B cell (primary cell): ENCODE measurements at regions not wholly inside any gene's neighbourhood (a gene's known extent, or its start where the extent isn't known, plus 50 kb on each side); places are given as distances from the start of the nearest gene placed in this dataset.

Source experiments
- ATAC-seq: fragments of 200-7000 bp; cut with Tn5 transposase; one replicate; pipeline ENCODE4 v1.10.0; 2021; ENCODE audit warnings: low read depth, mild to moderate bottlenecking, moderate number of reproducible peaks, moderate library complexity
- CTCF ChIA-PET: fragments of 350-600 bp; sonication (Branson Sonifier 250); formaldehyde crosslinking; loops from one replicate; lab custom pipeline; 2021; ENCODE audit warnings: antibody characterized with exemption, inconsistent platforms; lab: Charles Lee
- POLR2A ChIA-PET: fragments of 350-600 bp; sonication (Branson Sonifier 250); formaldehyde crosslinking; loops from one replicate; lab custom pipeline; 2021; ENCODE audit warnings: antibody characterized with exemption; lab: Charles Lee
- DNase-seq: peaks from one replicate; pipeline ENCODE4 v3.0.0; 2013
- H2AFZ ChIP-seq: 2 replicates; pipeline ENCODE4 v1.6.1; 2012; ENCODE audit warnings: mild to moderate bottlenecking, low read depth, low read length; ENCODE audit not compliant: insufficient read depth, poor library complexity, severe bottlenecking
- H3K27ac ChIP-seq, 2 donors: 1 replicate in 1 of 2; 2 replicates in 1 of 2; pipeline ENCODE4 v1.5.1; 2012 to 2013; ENCODE audit warnings: low read length in 2 of 2, mild to moderate bottlenecking in 2 of 2, moderate library complexity in 1 of 2
- H3K27me3 ChIP-seq, 4 experiments: fragments of 200-600 bp in 1 of 4; sonication (generic) in 1 of 4; replicated peaks in 1 of 4; 1 replicate in 2 of 4; 2 replicates in 2 of 4; pipeline versions ENCODE4 v1.6.1 to v1.7.0; 2013 to 2016; ENCODE audit warnings: low read length in 3 of 4, mild to moderate bottlenecking in 2 of 4, mixed read lengths in 1 of 4, moderate library complexity in 1 of 4; ENCODE audit not compliant: insufficient read depth in 4 of 4, control insufficient read depth in 3 of 4; ENCODE audit errors: control extremely low read depth in 1 of 4
- H3K36me3 ChIP-seq, 2 experiments: replicated peaks in 1 of 2; 1 replicate in 1 of 2; 2 replicates in 1 of 2; pipeline versions ENCODE4 v1.6.1 to v1.7.1; 2013; ENCODE audit warnings: low read length in 1 of 2; ENCODE audit not compliant: insufficient read depth in 2 of 2, control insufficient read depth in 1 of 2; ENCODE audit errors: control extremely low read depth in 1 of 2, extremely low read depth in 1 of 2
- H3K4me1 ChIP-seq, 2 donors: fragments of 200-600 bp in 1 of 2; sonication (generic) in 1 of 2; 1 replicate in 1 of 2; 2 replicates in 1 of 2; pipeline versions ENCODE4 v1.5.1 to v1.6.1; 2013 to 2017; ENCODE audit warnings: low read length in 2 of 2; ENCODE audit not compliant: control insufficient read depth in 2 of 2, insufficient read depth in 2 of 2
- H3K4me2 ChIP-seq: replicated peaks from 2 replicates; pipeline ENCODE3; 2012; ENCODE audit warnings: mild to moderate bottlenecking, low read depth, low read length; ENCODE audit not compliant: poor library complexity, severe bottlenecking
- H3K4me3 ChIP-seq, 5 experiments: fragments of 200-600 bp in 1 of 5; sonication (generic) in 1 of 5; 1 replicate in 3 of 5; 2 replicates in 2 of 5; pipeline versions ENCODE4 v1.5.1 to v1.7.0; 2011 to 2016; ENCODE audit warnings: low read length in 4 of 5, mild to moderate bottlenecking in 4 of 5, low read depth in 2 of 5, control low read depth in 1 of 5, moderate library complexity in 1 of 5; ENCODE audit not compliant: insufficient read depth in 1 of 5; ENCODE audit errors: control extremely low read depth in 1 of 5, extremely low read depth in 1 of 5
- H3K79me2 ChIP-seq: fragments of 200-600 bp; sonication (generic); one replicate; pipeline ENCODE4 v1.6.0; 2016; ENCODE audit warnings: low read length; ENCODE audit not compliant: control insufficient read depth, insufficient read depth
- H3K9ac ChIP-seq: fragments of 200-600 bp; sonication (generic); 2 replicates; pipeline ENCODE4 v1.6.1; 2017; ENCODE audit warnings: mild to moderate bottlenecking, low read length, moderate library complexity
- H3K9me3 ChIP-seq, 3 donors: one replicate each; pipeline versions ENCODE4 v1.6.1 to v1.7.1; 2013; ENCODE audit warnings: low read length in 2 of 3; ENCODE audit not compliant: control insufficient read depth in 2 of 3, insufficient read depth in 1 of 3; ENCODE audit errors: control extremely low read depth in 1 of 3
- H4K20me1 ChIP-seq: 2 replicates; pipeline ENCODE4 v1.6.0; 2012; ENCODE audit warnings: mild to moderate bottlenecking, low read length; ENCODE audit not compliant: insufficient read depth, control insufficient read depth, poor library complexity, severe bottlenecking
- H3K27ac Mint-ChIP-seq: one replicate; pipeline ENCODE4 v1.8.0; 2021; ENCODE audit warnings: mixed read lengths
- H3K27me3 Mint-ChIP-seq: one replicate; pipeline ENCODE4 v1.8.0; 2021; ENCODE audit warnings: mixed read lengths
- H3K4me1 Mint-ChIP-seq: one replicate; pipeline ENCODE4 v1.8.0; 2021; ENCODE audit warnings: mixed read lengths
- H3K4me3 Mint-ChIP-seq: one replicate; pipeline ENCODE4 v1.8.0; 2021; ENCODE audit warnings: mixed read lengths
- H3K9me3 Mint-ChIP-seq: one replicate; pipeline ENCODE4 v1.8.0; 2022; ENCODE audit warnings: mixed read lengths; ENCODE audit not compliant: insufficient read depth
- CTCF ChIP-seq: fragments of 200-600 bp; IDR thresholded peaks from one replicate; pipeline ENCODE4 v1.8.0; 2022; ENCODE audit warnings: antibody characterized with exemption, mild to moderate bottlenecking
- EZH2 ChIP-seq: IDR thresholded peaks from 2 replicates; pipeline ENCODE4 v1.6.1; 2012; ENCODE audit warnings: borderline replicate concordance, low read depth, mild to moderate bottlenecking, moderate library complexity, low read length; ENCODE audit not compliant: insufficient read depth, poor library complexity, severe bottlenecking
- WGBS: methylation state at CpG from one replicate; pipeline ENCODE4 v1.1.5; 2013; ENCODE audit warnings: missing lambda C conversion rate; ENCODE audit not compliant: insufficient coverage; 5-methylcytosine and 5-hydroxymethylcytosine counted together
- intact Hi-C: fragments of 100-400 bp; cut with micrococcal nuclease; formaldehyde crosslinking; loops from one replicate; pipeline ENCODE4 v1.10.0; 2022

- intact Hi-C loops: no loop called here
- ChIA-PET CTCF (no interaction called here), POLR2A (no interaction called here)
These were observed 121.2 kb upstream of the STX18 start for GRCh38 chr4:4663028-4663427.

GRCh38 chr4:4662230-4662629, 120.4 kb upstream of the STX18 start:
- Histone ChIP-seq H4K20me1 (no peaks in the 10 kb centered on the region), H3K9ac (no peak overlapping the region), H3K9me3 (peaks cover 0 to 4% (median 0%) of the 10 kb centered on the region in 3 donors), H3K36me3 (no peaks in the 10 kb centered on the region), H3K79me2 (no peaks in the 10 kb centered on the region), H2AFZ (no peak overlapping the region), H3K4me1 (no peaks in the 10 kb centered on the region), H3K4me2 (no peak overlapping the region), H3K27me3 (no peaks in the 10 kb centered on the region), H3K4me3 (no peak overlapping the region), H3K27ac (no peak overlapping the region)
- Mint-ChIP-seq H3K4me1 (no peaks in the 10 kb centered on the region), H3K27ac (no peak overlapping the region), H3K9me3 (no peaks in the 10 kb centered on the region), H3K27me3 (no peaks in the 10 kb centered on the region), H3K4me3 (no peak overlapping the region)
- WGBS: 92% methylated on average over 2 of the region's 2 CpGs
- ChIA-PET CTCF (no interaction called here), POLR2A (no interaction called here)
- ATAC-seq (no peak), DNase-seq (no peak)
- intact Hi-C loops: no loop called here
- TF ChIP-seq EZH2: no peak
- TF ChIP-seq CTCF: no peak

More at GRCh38 chr4:4663028-4663427, 121.2 kb upstream of the STX18 start:
- TF ChIP-seq EZH2 (no peak), CTCF (no peak)
- Histone ChIP-seq H3K79me2 (no peaks in the 10 kb centered on the region), H3K36me3 (no peaks in the 10 kb centered on the region), H3K9me3 (no peaks in the 10 kb centered on the region), H3K4me2 (no peak overlapping the region), H3K4me3 (no peak overlapping the region), H3K27me3 (no peaks in the 10 kb centered on the region), H2AFZ (no peak overlapping the region), H3K9ac (no peak overlapping the region), H3K27ac (no peak overlapping the region), H4K20me1 (no peaks in the 10 kb centered on the region), H3K4me1 (no peaks in the 10 kb centered on the region)
- DNase-seq (no peak), ATAC-seq (no peak)
- Mint-ChIP-seq H3K27me3 (no peaks in the 10 kb centered on the region), H3K4me1 (no peaks in the 10 kb centered on the region), H3K4me3 (no peak overlapping the region), H3K9me3 (no peaks in the 10 kb centered on the region), H3K27ac (no peak overlapping the region)
- 100% methylated on average over 4 of the region's 10 CpGs for WGBS
